ENCODE measurements at regions not wholly inside any gene's neighbourhood (a gene's known extent, or its start where the extent isn't known, plus 50 kb on each side); places are given as distances from the start of the nearest gene placed in this dataset.

DNA sequence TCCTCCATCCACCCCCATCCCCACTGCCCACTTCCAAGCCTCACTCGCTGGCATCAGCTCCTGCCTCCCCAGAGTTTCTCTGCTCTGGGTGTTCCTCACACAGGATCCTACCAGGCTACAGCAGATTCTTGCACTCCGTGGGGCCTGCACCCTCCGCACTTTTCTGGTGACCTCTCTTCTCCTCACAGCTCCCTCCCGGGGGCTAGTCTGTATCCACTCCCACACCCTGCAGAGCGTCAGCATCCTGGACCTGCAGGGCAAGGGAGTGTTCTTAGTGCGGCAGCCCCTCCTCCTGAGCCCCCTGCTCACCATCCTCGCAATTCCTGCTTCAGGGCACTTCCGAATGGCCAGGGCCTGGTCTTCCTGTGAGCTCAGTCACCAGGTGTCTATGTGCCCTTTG is 224.2 kb downstream of the DLL1 start:
- DNase-seq = no peak
- Histone ChIP-seq H3K27me3 (no peaks in the 10 kb centered on the region), H3K36me3 (ENCODE audit: low read depth, missing control alignments) (no peaks in the 10 kb centered on the region), H3K27ac (no peak overlapping the region), H3K9me3 (no peaks in the 10 kb centered on the region), H3K4me3 (no peak overlapping the region), H3K4me1 (no peaks in the 10 kb centered on the region)
- intact Hi-C loops (cut with DNase I; ENCODE audit: low total_unique reads) = no loop called here
- no peak for TF ChIP-seq POLR2A (IDR thresholded peaks at IDR 0.05)
- TF ChIP-seq, protein P1, sequence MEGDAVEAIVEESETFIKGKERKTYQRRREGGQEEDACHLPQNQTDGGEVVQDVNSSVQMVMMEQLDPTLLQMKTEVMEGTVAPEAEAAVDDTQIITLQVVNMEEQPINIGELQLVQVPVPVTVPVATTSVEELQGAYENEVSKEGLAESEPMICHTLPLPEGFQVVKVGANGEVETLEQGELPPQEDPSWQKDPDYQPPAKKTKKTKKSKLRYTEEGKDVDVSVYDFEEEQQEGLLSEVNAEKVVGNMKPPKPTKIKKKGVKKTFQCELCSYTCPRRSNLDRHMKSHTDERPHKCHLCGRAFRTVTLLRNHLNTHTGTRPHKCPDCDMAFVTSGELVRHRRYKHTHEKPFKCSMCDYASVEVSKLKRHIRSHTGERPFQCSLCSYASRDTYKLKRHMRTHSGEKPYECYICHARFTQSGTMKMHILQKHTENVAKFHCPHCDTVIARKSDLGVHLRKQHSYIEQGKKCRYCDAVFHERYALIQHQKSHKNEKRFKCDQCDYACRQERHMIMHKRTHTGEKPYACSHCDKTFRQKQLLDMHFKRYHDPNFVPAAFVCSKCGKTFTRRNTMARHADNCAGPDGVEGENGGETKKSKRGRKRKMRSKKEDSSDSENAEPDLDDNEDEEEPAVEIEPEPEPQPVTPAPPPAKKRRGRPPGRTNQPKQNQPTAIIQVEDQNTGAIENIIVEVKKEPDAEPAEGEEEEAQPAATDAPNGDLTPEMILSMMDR (IDR thresholded peaks at IDR 0.05) = no peak
- WGBS, 2 donors = 76 to 77% methylated on average over 8 of the region's 8 CpGs

- no peak for DNase-seq
- no peaks in the 10 kb centered on the region for H3K36me3 ChIP-seq (ENCODE audit: low read depth, missing control alignments)
- H3K9me3 ChIP-seq = no peaks in the 10 kb centered on the region
- TF ChIP-seq, protein P1 (IDR thresholded peaks at IDR 0.05) = no peak
- no peaks in the 10 kb centered on the region for H3K4me1 ChIP-seq
- H3K27ac ChIP-seq = no peak overlapping the region
- H3K27me3 ChIP-seq = no peaks in the 10 kb centered on the region
- WGBS, 2 donors = 65 to 78% methylated on average over 13 to 16 of the region's 16 CpGs
- no peak overlapping the region for H3K4me3 ChIP-seq
- intact Hi-C loops (cut with DNase I; ENCODE audit: low total_unique reads) = no loop called here
Measured at GRCh38 chr6:170063851-170064602, 226.9 kb downstream of the DLL1 start.

- Histone ChIP-seq H3K9me3 (no peaks in the 10 kb centered on the region), H3K36me3 (ENCODE audit: low read depth, missing control alignments) (no peaks in the 10 kb centered on the region), H3K27ac (no peak overlapping the region), H3K4me1 (no peaks in the 10 kb centered on the region), H3K4me3 (no peak overlapping the region), H3K27me3 (no peaks in the 10 kb centered on the region)
- intact Hi-C loops (cut with DNase I; ENCODE audit: low total_unique reads) = no loop called here
- WGBS, 2 donors = 69 to 84% methylated on average over 9 to 16 of the region's 16 CpGs
- TF ChIP-seq, protein P1 (IDR thresholded peaks at IDR 0.05) = no peak
- no peak for TF ChIP-seq POLR2A (IDR thresholded peaks at IDR 0.05)
- DNase-seq = no peak
Measured at GRCh38 chr6:170063431-170063830, 227.4 kb downstream of the DLL1 start.

- H3K4me1 ChIP-seq = no peaks in the 10 kb centered on the region
- no peaks in the 10 kb centered on the region for H3K36me3 ChIP-seq (ENCODE audit: low read depth, missing control alignments)
- intact Hi-C loops (cut with DNase I; ENCODE audit: low total_unique reads) = no loop called here
- no peaks in the 10 kb centered on the region for H3K27me3 ChIP-seq
- no peak for TF ChIP-seq POLR2A (IDR thresholded peaks at IDR 0.05)
- TF ChIP-seq, protein P1 (IDR thresholded peaks at IDR 0.05) = no peak
- no peak overlapping the region for H3K27ac ChIP-seq
- no peaks in the 10 kb centered on the region for H3K9me3 ChIP-seq
- 90 to 95% methylated on average over 12 of the region's 12 CpGs for WGBS, 2 donors
- DNase-seq = no peak
- H3K4me3 ChIP-seq = no peak overlapping the region
Measured at GRCh38 chr6:170062915-170063241, 228.0 kb downstream of the DLL1 start.

Data from testis (tissue), 2 donors.